MM.1S (cell line): ENCODE measurements at regions not wholly inside any gene's neighbourhood (a gene's known extent, or its start where the extent isn't known, plus 50 kb on each side); places are given as distances from the start of the nearest gene placed in this dataset.

Experiments used
- EZH2 ChIP-seq: fragments of 300-600 bp; sonication (generic); optimal IDR thresholded peaks from 2 replicates; pipeline ENCODE3; 2017; ENCODE audit warnings: low read depth, mild to moderate bottlenecking, antibody characterized with exemption, low read length, mixed read lengths
- EZH2phosphoT487 ChIP-seq: fragments of 300-600 bp; sonication (generic); IDR thresholded peaks from 2 replicates; pipeline ENCODE4 v1.6.1; 2018; ENCODE audit warnings: antibody characterized with exemption, low read length
- TF ChIP-seq, protein P1 (sequence below): fragments of 300-600 bp; sonication (generic); IDR thresholded peaks from 2 replicates; pipeline ENCODE4 v1.5.1; 2016; ENCODE audit warnings: antibody characterized with exemption, low read length, mixed read lengths

GRCh38 chr2:145609951-145610350 is 1090.0 kb upstream of the ZEB2 start:
- TF ChIP-seq, protein P1, sequence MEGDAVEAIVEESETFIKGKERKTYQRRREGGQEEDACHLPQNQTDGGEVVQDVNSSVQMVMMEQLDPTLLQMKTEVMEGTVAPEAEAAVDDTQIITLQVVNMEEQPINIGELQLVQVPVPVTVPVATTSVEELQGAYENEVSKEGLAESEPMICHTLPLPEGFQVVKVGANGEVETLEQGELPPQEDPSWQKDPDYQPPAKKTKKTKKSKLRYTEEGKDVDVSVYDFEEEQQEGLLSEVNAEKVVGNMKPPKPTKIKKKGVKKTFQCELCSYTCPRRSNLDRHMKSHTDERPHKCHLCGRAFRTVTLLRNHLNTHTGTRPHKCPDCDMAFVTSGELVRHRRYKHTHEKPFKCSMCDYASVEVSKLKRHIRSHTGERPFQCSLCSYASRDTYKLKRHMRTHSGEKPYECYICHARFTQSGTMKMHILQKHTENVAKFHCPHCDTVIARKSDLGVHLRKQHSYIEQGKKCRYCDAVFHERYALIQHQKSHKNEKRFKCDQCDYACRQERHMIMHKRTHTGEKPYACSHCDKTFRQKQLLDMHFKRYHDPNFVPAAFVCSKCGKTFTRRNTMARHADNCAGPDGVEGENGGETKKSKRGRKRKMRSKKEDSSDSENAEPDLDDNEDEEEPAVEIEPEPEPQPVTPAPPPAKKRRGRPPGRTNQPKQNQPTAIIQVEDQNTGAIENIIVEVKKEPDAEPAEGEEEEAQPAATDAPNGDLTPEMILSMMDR, result no peak
- TF ChIP-seq EZH2phosphoT487 (no peak), EZH2 (no peak)
